Esophagus muscularis mucosa (tissue), 4 donors: ENCODE measurements at regions not wholly inside any gene's neighbourhood (a gene's known extent, or its start where the extent isn't known, plus 50 kb on each side); places are given as distances from the start of the nearest gene placed in this dataset.

Experiments used
- EP300 ChIP-seq: sonication (generic); formaldehyde crosslinking; IDR thresholded peaks from one replicate; pipeline ENCODE4 v1.6.1; 2017; ENCODE audit warnings: antibody characterized with exemption
- POLR2A ChIP-seq: fragments of 450-650 bp; IDR thresholded peaks from one replicate; pipeline ENCODE4 v1.6.1; 2017; ENCODE audit warnings: antibody characterized with exemption, moderate library complexity, mild to moderate bottlenecking, low read depth
- TF ChIP-seq, protein P1 (sequence below), 3 experiments: fragments of 200-600 bp in 2 of 3; fragments of 450-650 bp in 1 of 3; sonication (generic) in 2 of 3; IDR thresholded peaks; one replicate each; pipeline ENCODE4 v1.5.1; 2017 to 2019; ENCODE audit warnings: antibody characterized with exemption in 3 of 3, mild to moderate bottlenecking in 2 of 3, moderate library complexity in 1 of 3

GRCh38 chr9:89678396-89679015 is 73.7 kb downstream of the GADD45G start:
- TF ChIP-seq, protein P1, sequence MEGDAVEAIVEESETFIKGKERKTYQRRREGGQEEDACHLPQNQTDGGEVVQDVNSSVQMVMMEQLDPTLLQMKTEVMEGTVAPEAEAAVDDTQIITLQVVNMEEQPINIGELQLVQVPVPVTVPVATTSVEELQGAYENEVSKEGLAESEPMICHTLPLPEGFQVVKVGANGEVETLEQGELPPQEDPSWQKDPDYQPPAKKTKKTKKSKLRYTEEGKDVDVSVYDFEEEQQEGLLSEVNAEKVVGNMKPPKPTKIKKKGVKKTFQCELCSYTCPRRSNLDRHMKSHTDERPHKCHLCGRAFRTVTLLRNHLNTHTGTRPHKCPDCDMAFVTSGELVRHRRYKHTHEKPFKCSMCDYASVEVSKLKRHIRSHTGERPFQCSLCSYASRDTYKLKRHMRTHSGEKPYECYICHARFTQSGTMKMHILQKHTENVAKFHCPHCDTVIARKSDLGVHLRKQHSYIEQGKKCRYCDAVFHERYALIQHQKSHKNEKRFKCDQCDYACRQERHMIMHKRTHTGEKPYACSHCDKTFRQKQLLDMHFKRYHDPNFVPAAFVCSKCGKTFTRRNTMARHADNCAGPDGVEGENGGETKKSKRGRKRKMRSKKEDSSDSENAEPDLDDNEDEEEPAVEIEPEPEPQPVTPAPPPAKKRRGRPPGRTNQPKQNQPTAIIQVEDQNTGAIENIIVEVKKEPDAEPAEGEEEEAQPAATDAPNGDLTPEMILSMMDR (IDR thresholded peaks at IDR 0.05), result no peak
- TF ChIP-seq POLR2A (no peak), EP300 (no peak)
